Pancreas (tissue), 10 donors: ENCODE measurements at regions not wholly inside any gene's neighbourhood (a gene's known extent, or its start where the extent isn't known, plus 50 kb on each side); places are given as distances from the start of the nearest gene placed in this dataset.

Source experiments
- ATAC-seq, 4 donors: fragments of 200-7000 bp; cut with Tn5 transposase; one replicate each; pipeline versions ENCODE4 v1.8.0 to v1.9.1; 2020; ENCODE audit warnings: mild to moderate bottlenecking in 4 of 4, moderate library complexity in 4 of 4
- DNase-seq, 6 donors: peaks; one replicate each; pipeline ENCODE4 v3.0.0-alpha.2; 2020
- FAIRE-seq: peaks from 2 replicates; lab custom pipeline; 2012; peaks lifted over from hg19 to GRCh38; lab: Jason Lieb, UNC
- H3K27ac ChIP-seq, 4 donors: fragments of 200-600 bp; sonication (generic); 1 replicate in 3 of 4; 2 replicates in 1 of 4; pipeline versions ENCODE4 v1.5.0 to v1.8.0; 2020
- H3K27me3 ChIP-seq, 4 donors: fragments of 200-600 bp; one replicate each; pipeline ENCODE4 v1.8.0; 2021
- H3K36me3 ChIP-seq, 3 donors: fragments of 200-600 bp; sonication (generic) in 1 of 3; one replicate each; pipeline versions ENCODE4 v1.5.0 to v1.8.0; 2020 to 2021
- H3K4me1 ChIP-seq, 3 donors: fragments of 200-600 bp; one replicate each; pipeline ENCODE4 v1.8.0; 2021
- H3K4me3 ChIP-seq, 4 donors: fragments of 200-600 bp; sonication (generic) in 2 of 4; one replicate each; pipeline versions ENCODE4 v1.5.0 to v1.8.0; 2020 to 2021
- H3K9me3 ChIP-seq, 4 donors: fragments of 200-600 bp; one replicate each; pipeline ENCODE4 v1.8.0; 2021
- WGBS, 2 donors: extraction: QIAGEN DNeasy Blood & Tissue Kit; methylation state at CpG; one replicate each; pipeline ENCODE4 v1.1.7; 2013; 5-methylcytosine and 5-hydroxymethylcytosine counted together
- intact Hi-C, 3 donors: fragments of 100-400 bp; cut with DNase I; formaldehyde crosslinking; loops; one replicate each; pipeline versions ENCODE4 v1.11.1 to v1.14.2; 2022
- TF ChIP-seq, protein P1 (sequence below), 4 donors: fragments of 200-600 bp; sonication (generic) in 3 of 4; IDR thresholded peaks; one replicate each; pipeline versions ENCODE4 v1.5.0 to v1.8.0; 2021; ENCODE audit warnings: antibody characterized with exemption in 4 of 4
- donor health status: healthy with polysubstance abuse.
- donor health status: DM: no; HTN: no; CAD: no; lungs with moderate emphysema.
- donor health status: DM: no; HTN: no; CAD: no.
- donor health status: control.
- donor health status: control.
- donor health status: Bipolar disorder and iron deficiency.
- donor health status: DM: yes; HTN: yes; CAD: no.
- donor health status: DM: no; HTN: no; CAD: no.
- donor health status: DM: no; HTN: no; CAD: no.
- donor health status: DM: yes; HTN: yes; CAD: no.

DNA sequence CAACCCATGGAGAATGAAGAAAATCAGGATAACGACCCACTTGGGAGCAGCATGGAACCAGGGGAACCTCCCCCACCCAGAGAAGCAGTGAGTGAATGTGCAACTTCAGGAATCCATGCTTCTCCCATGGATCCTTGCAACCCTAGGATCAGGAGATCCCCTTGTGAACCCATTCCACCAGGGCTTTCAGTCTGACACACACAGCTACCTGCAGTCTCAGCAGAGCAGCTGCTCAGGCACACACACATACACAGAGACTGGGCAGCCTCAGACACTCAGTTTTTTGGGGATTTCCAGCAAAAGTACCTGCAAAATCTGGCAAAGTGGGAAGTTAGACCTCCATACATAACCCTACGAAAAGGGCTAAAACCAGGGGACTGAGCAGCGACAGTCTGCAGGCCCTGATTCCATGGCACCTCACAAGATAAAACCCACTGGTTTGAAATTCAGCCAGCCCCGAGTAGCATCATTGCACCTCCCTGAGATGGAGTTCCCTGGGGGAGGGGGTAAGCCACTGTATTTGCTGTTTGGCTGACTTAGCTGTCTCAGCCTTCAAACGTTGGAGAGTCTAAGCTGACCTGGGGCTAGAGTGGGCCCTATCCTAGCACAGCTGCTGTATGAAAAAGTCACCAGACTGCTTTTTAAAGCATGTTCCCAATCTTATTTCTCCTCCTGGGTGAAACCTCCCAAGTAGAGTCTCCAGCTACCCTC is 737.5 kb upstream of the NDST4 start:
- WGBS, 2 donors: 58 to 66% methylated on average over 5 of the region's 5 CpGs
- FAIRE-seq (no peak), ATAC-seq (no peak), DNase-seq (no peak)
- Histone ChIP-seq H3K4me1 (no peaks in the 10 kb centered on the region), H3K9me3 (no peaks in the 10 kb centered on the region), H3K27me3 (no peaks in the 10 kb centered on the region), H3K4me3 (no peak overlapping the region), H3K27ac (no peak overlapping the region), H3K36me3 (no peaks in the 10 kb centered on the region)
- intact Hi-C loops: loop anchor here in 1 of 3 donors (10.0 kb wide), 1 partner anchor 756 kb away; no protein-coding TSS in a partner anchor
- TF ChIP-seq, protein P1, sequence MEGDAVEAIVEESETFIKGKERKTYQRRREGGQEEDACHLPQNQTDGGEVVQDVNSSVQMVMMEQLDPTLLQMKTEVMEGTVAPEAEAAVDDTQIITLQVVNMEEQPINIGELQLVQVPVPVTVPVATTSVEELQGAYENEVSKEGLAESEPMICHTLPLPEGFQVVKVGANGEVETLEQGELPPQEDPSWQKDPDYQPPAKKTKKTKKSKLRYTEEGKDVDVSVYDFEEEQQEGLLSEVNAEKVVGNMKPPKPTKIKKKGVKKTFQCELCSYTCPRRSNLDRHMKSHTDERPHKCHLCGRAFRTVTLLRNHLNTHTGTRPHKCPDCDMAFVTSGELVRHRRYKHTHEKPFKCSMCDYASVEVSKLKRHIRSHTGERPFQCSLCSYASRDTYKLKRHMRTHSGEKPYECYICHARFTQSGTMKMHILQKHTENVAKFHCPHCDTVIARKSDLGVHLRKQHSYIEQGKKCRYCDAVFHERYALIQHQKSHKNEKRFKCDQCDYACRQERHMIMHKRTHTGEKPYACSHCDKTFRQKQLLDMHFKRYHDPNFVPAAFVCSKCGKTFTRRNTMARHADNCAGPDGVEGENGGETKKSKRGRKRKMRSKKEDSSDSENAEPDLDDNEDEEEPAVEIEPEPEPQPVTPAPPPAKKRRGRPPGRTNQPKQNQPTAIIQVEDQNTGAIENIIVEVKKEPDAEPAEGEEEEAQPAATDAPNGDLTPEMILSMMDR (IDR thresholded peaks at IDR 0.05): no peak

DNA sequence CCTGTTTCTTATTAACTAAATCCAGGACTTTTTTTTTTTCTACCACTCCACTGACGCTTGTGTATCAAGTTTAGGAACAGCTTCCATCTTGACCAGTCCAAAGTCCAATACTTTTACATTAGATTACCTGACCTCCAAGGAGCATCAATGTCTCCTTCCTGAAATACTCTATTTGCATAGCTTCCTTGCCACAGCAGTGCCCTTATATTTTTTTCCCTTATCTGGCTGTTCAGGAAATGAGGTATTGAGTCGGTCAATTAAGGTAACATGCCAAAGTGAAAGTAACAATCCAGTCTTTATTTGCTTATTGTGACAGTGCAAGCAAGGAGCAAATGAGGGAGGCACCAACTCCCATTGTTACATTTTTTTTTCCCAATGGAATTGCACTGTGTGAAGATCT is 730.8 kb upstream of the NDST4 start:
- TF ChIP-seq, protein P1 (IDR thresholded peaks at IDR 0.05): no peak
- ATAC-seq (peak in 3 of 4 donors; percentile 51 to 57 (median 56)), FAIRE-seq (no peak), DNase-seq (no peak)
- H3K9me3 ChIP-seq: no peaks in the 10 kb centered on the region
- H3K27me3 ChIP-seq: no peaks in the 10 kb centered on the region
- no peaks in the 10 kb centered on the region for H3K36me3 ChIP-seq
- 12 to 21% methylated on average over 2 of the region's 2 CpGs for WGBS, 2 donors
- no peaks in the 10 kb centered on the region for H3K4me1 ChIP-seq
- H3K27ac ChIP-seq: no peak overlapping the region
- intact Hi-C loops: no loop called here
- no peak overlapping the region for H3K4me3 ChIP-seq

DNA sequence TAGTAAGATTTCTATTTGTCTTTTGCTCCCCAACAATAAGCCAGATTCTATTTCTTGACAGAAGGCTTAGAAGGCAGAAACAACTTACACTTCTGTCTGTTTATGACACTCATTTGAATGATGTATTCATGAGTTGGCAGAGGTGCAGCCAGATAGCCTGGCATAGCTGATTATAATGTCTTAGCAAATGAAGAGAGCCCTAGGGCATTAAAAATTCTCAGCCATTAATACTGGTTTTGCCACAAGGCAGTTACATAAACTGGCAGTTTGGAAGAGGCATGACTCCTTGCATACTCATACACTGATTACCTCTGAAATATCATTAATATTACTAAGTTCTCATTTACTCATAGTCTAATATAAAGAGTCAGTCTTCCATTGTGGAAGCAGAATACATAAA is 728.5 kb upstream of the NDST4 start:
- DNase-seq: no peak

DNA sequence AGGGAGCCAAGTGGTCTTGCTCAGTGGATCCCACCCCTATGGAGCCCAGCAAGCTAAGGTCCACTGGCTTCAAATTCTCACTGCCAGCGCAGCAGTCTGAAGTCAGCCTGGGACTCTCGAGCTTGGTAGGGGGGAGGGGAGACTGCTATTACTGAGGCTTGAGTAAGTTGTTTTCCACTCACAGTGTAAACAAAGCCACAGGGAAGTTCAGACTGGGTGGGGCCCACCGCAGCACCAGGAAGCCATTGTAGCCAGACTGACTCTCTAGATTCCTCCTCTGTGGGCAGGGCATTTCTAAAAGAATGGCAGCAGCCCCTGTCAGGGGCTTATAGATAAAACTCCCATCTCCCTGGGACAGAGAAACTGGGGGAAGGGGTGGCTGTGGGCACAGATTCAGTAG is 721.0 kb upstream of the NDST4 start:
- ATAC-seq (no peak), DNase-seq (no peak), FAIRE-seq (no peak)
- no peaks in the 10 kb centered on the region for H3K36me3 ChIP-seq
- no peak overlapping the region for H3K4me3 ChIP-seq
- 68 to 82% methylated on average over 3 of the region's 3 CpGs for WGBS, 2 donors
- H3K27me3 ChIP-seq: peaks cover 0 to 4% (median 0%) of the 10 kb centered on the region in 4 donors
- TF ChIP-seq, protein P1 (IDR thresholded peaks at IDR 0.05): no peak
- peaks cover 0 to 5% (median 0%) of the 10 kb centered on the region in 4 donors for H3K9me3 ChIP-seq
- no peaks in the 10 kb centered on the region for H3K4me1 ChIP-seq
- intact Hi-C loops: no loop called here
- H3K27ac ChIP-seq: no peak overlapping the region

More for the DNA sequence above, 728.5 kb upstream of the NDST4 start:
- no peaks in the 10 kb centered on the region for H3K4me1 ChIP-seq
- H3K4me3 ChIP-seq: no peak overlapping the region
- FAIRE-seq (no peak), ATAC-seq (no peak)
- intact Hi-C loops: no loop called here
- no peak overlapping the region for H3K27ac ChIP-seq
- no peaks in the 10 kb centered on the region for H3K27me3 ChIP-seq
- H3K36me3 ChIP-seq: no peaks in the 10 kb centered on the region
- H3K9me3 ChIP-seq: no peaks in the 10 kb centered on the region
- TF ChIP-seq, protein P1 (IDR thresholded peaks at IDR 0.05): no peak

DNA sequence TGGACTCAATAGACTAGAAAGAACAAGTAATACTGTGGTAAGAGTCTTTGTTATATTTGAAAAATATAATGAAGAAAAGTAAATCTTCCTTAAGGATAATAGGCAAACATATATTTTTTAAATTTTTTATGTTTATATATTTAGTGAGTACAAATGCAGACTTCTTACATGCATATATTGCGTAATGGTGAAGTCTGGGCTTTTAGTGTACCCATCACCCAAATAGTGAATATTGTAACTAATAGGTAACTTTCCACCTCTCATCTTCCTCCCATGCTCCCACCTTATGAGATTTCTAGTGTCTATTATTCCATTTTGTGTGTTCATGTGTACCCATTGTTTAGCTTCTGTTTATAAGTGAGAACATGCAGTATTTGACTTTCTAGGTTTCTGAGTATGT is 711.2 kb upstream of the NDST4 start:
- DNase-seq (no peak), ATAC-seq (no peak), FAIRE-seq (no peak)
- H3K36me3 ChIP-seq: no peaks in the 10 kb centered on the region
- WGBS, 2 donors: 86 to 91% methylated on average over 1 of the region's 1 CpG
- H3K4me1 ChIP-seq: no peaks in the 10 kb centered on the region
- no peak overlapping the region for H3K4me3 ChIP-seq
- no peaks in the 10 kb centered on the region for H3K27me3 ChIP-seq
- intact Hi-C loops: no loop called here
- no peaks in the 10 kb centered on the region for H3K9me3 ChIP-seq
- no peak overlapping the region for H3K27ac ChIP-seq
- TF ChIP-seq, protein P1 (IDR thresholded peaks at IDR 0.05): no peak
